Bronchial epithelial cell (primary cell): ENCODE measurements at regions not wholly inside any gene's neighbourhood (a gene's known extent, or its start where the extent isn't known, plus 50 kb on each side); places are given as distances from the start of the nearest gene placed in this dataset.

ENCODE experiments used
- DNase-seq: peaks from one replicate; pipeline ENCODE4 v3.0.0-alpha.2; 2010; ENCODE audit warnings: low read depth
- FAIRE-seq: peaks from 2 replicates; lab custom pipeline; 2011; peaks lifted over from hg19 to GRCh38; lab: Jason Lieb, UNC
- H3K27me3 ChIP-seq: 2 replicates; pipeline ENCODE4 v1.5.1; 2011; ENCODE audit warnings: low read length; ENCODE audit not compliant: control insufficient read depth, insufficient read depth
- H3K36me3 ChIP-seq: 2 replicates; pipeline ENCODE4 v1.5.1; 2011; ENCODE audit warnings: low read length; ENCODE audit not compliant: control insufficient read depth, insufficient read depth
- H3K4me3 ChIP-seq: 2 replicates; pipeline ENCODE4 v1.5.1; 2011; ENCODE audit warnings: mild to moderate bottlenecking, low read depth, low read length, control low read depth
- CTCF ChIP-seq: IDR thresholded peaks from 2 replicates; pipeline ENCODE4 v1.5.1; 2011; ENCODE audit warnings: mild to moderate bottlenecking, moderate library complexity, low read length, control low read depth, inconsistent platforms; ENCODE audit not compliant: insufficient read depth, severe bottlenecking

- Histone ChIP-seq H3K4me3 (no peak overlapping the region), H3K36me3 (no peaks in the 10 kb centered on the region), H3K27me3 (no peaks in the 10 kb centered on the region)
- no peak for TF ChIP-seq CTCF
- DNase-seq (no peak), FAIRE-seq (no peak)
Observed at GRCh38 chr5:20370061-20370460, 382.1 kb upstream of the CDH18 start.

GRCh38 chr5:20369518-20369885 lies 381.5 kb upstream of the CDH18 start:
- H3K27me3 ChIP-seq = no peaks in the 10 kb centered on the region
- no peak overlapping the region for H3K4me3 ChIP-seq
- DNase-seq = no peak
- no peaks in the 10 kb centered on the region for H3K36me3 ChIP-seq
- TF ChIP-seq CTCF = no peak
- no peak for FAIRE-seq

- Histone ChIP-seq H3K4me3 (no peak overlapping the region), H3K27me3 (no peaks in the 10 kb centered on the region), H3K36me3 (no peaks in the 10 kb centered on the region)
- DNase-seq = no peak
- no peak for TF ChIP-seq CTCF
- no peak for FAIRE-seq
Observed at GRCh38 chr5:20368571-20369517, 380.8 kb upstream of the CDH18 start.

GRCh38 chr5:20367178-20367577 lies 379.2 kb upstream of the CDH18 start:
- no peak overlapping the region for H3K4me3 ChIP-seq
- FAIRE-seq (no peak), DNase-seq (no peak)
- H3K36me3 ChIP-seq = no peaks in the 10 kb centered on the region
- no peak for TF ChIP-seq CTCF
- H3K27me3 ChIP-seq = no peaks in the 10 kb centered on the region

DNA sequence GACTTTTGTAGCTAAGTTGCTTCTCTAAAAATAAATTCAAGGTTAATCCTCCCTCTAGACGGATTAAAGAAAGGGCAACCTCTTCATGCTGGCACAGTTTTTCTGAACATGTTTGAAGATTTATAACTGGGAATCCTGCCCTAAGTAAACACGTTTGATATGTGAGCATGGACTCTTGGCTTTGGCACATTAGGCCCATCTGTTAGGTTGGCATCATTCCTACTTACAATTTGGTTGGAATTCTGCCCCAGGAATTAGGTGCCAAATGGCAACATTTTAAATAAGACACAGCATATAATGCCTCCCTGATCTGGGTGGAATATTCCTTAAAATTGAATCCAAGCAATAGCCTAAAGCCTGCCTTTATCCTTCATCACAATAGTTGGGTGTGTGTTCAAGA lies 372.3 kb upstream of the CDH18 start:
- DNase-seq = no peak
- no peaks in the 10 kb centered on the region for H3K36me3 ChIP-seq
- H3K4me3 ChIP-seq = no peak overlapping the region
- TF ChIP-seq CTCF = no peak
- no peaks in the 10 kb centered on the region for H3K27me3 ChIP-seq
- no peak for FAIRE-seq
